SK-N-MC (cell line): ENCODE measurements at regions not wholly inside any gene's neighbourhood (a gene's known extent, or its start where the extent isn't known, plus 50 kb on each side); places are given as distances from the start of the nearest gene placed in this dataset.

ENCODE experiments used
- EZH2 ChIP-seq: fragments of 200-600 bp; sonication (generic); IDR thresholded peaks from one replicate; pipeline ENCODE4 v1.6.1; 2017; ENCODE audit warnings: antibody characterized with exemption
- POLR2AphosphoS5 ChIP-seq: IDR thresholded peaks from 2 replicates; pipeline ENCODE4 v1.6.1; 2012; ENCODE audit warnings: mild to moderate bottlenecking, low read depth, low read length, borderline replicate concordance

- TF ChIP-seq EZH2 (no peak), POLR2AphosphoS5 (no peak)
Observed at GRCh38 chr15:38961931-38962330, 397.3 kb upstream of the RASGRP1 start.
